HepG2 (cell line): ENCODE measurements at regions not wholly inside any gene's neighbourhood (a gene's known extent, or its start where the extent isn't known, plus 50 kb on each side); places are given as distances from the start of the nearest gene placed in this dataset.
A peak's percentile ranks its signal among the peaks of the same experiment; 100 is the strongest.

ENCODE experiments used
- CENPX ChIP-seq: sonication (generic); formaldehyde crosslinking; IDR thresholded peaks from 2 replicates; pipeline ENCODE4 v1.9.0; 2021; ENCODE audit warnings: mild to moderate bottlenecking, missing genetic modification reagents, moderate library complexity
- CTCF ChIP-seq: sonication (generic); formaldehyde crosslinking; IDR thresholded peaks from 2 replicates; pipeline ENCODE4 v1.5.0; 2020; ENCODE audit warnings: mild to moderate bottlenecking, missing genetic modification reagents, moderate library complexity
- EP300 ChIP-seq, 3 experiments: sonication (generic) in 1 of 3; formaldehyde crosslinking in 1 of 3; IDR thresholded peaks; 2 replicates each; pipeline versions ENCODE4 v1.5.1 to v1.6.1; 2011 to 2020; ENCODE audit warnings: low read depth in 2 of 3, low read length in 2 of 3, borderline replicate concordance in 1 of 3, improper control_type of control experiment in 1 of 3, mild to moderate bottlenecking in 1 of 3, missing genetic modification reagents in 1 of 3, moderate library complexity in 1 of 3
- HMG20B ChIP-seq: conservative IDR thresholded peaks from 2 replicates; pipeline ENCODE4 v1.6.1; 2016; ENCODE audit warnings: missing genetic modification reagents, missing compliant biosample characterization
- KLF13 ChIP-seq: sonication (generic); formaldehyde crosslinking; IDR thresholded peaks from 2 replicates; pipeline ENCODE4 v1.4.0; 2020; ENCODE audit warnings: mild to moderate bottlenecking, missing genetic modification reagents
- MAFK ChIP-seq, 2 experiments: IDR thresholded peaks in 1 of 2; conservative IDR thresholded peaks in 1 of 2; 2 replicates each; pipeline ENCODE4 v1.6.1; 2011; ENCODE audit warnings: improper control_type of control experiment in 2 of 2, low read length in 2 of 2
- MTA3 ChIP-seq: sonication (generic); formaldehyde crosslinking; IDR thresholded peaks from 2 replicates; pipeline ENCODE4 v1.4.0; 2020; ENCODE audit warnings: missing genetic modification reagents
- RBM39 ChIP-seq: fragments of 200-400 bp; formaldehyde crosslinking; IDR thresholded peaks from one replicate; pipeline ENCODE4 v1.6.1; 2018; ENCODE audit warnings: antibody characterized with exemption, mild to moderate bottlenecking, low read depth, low read length; ENCODE audit not compliant: poor library complexity, severe bottlenecking
- REXO4 ChIP-seq: sonication (generic); formaldehyde crosslinking; IDR thresholded peaks from 2 replicates; pipeline ENCODE4 v1.8.0; 2022; ENCODE audit warnings: missing genetic modification reagents, mild to moderate bottlenecking, borderline replicate concordance
- RXRB ChIP-seq: IDR thresholded peaks from 2 replicates; pipeline ENCODE4 v1.6.1; 2016; ENCODE audit warnings: borderline replicate concordance, missing genetic modification reagents, missing compliant biosample characterization
- SAP130 ChIP-seq: IDR thresholded peaks from 2 replicates; pipeline ENCODE4 v1.6.1; 2016; ENCODE audit warnings: low read depth
- SIX1 ChIP-seq: sonication (generic); formaldehyde crosslinking; IDR thresholded peaks from 2 replicates; pipeline ENCODE4 v1.4.0; 2020; ENCODE audit warnings: missing genetic modification reagents, borderline replicate concordance
- SKI ChIP-seq: fragments of 450-650 bp; IDR thresholded peaks from one replicate; pipeline ENCODE4 v1.6.1; 2018; ENCODE audit warnings: mild to moderate bottlenecking; ENCODE audit not compliant: partially characterized antibody
- SNAPC4 ChIP-seq: sonication (generic); formaldehyde crosslinking; IDR thresholded peaks from 2 replicates; pipeline ENCODE4 v1.4.0; 2020; ENCODE audit warnings: mild to moderate bottlenecking, missing genetic modification reagents
- ZNF160 ChIP-seq: sonication (generic); formaldehyde crosslinking; IDR thresholded peaks from 2 replicates; pipeline ENCODE4 v1.8.0; 2022; ENCODE audit warnings: mild to moderate bottlenecking, inconsistent platforms, missing genetic modification reagents
- ZNF17 ChIP-seq: sonication (generic); formaldehyde crosslinking; IDR thresholded peaks from 2 replicates; pipeline ENCODE4 v1.5.0; 2020; ENCODE audit warnings: mild to moderate bottlenecking, missing genetic modification reagents
- ZNF335 ChIP-seq: sonication (generic); formaldehyde crosslinking; IDR thresholded peaks from 2 replicates; pipeline ENCODE4 v1.4.0; 2020; ENCODE audit warnings: missing genetic modification reagents
- ZNF703 ChIP-seq: sonication (generic); formaldehyde crosslinking; IDR thresholded peaks from 2 replicates; pipeline ENCODE4 v1.5.1; 2020; ENCODE audit warnings: missing genetic modification reagents, mild to moderate bottlenecking, moderate library complexity, borderline replicate concordance
- TF ChIP-seq, protein P1 (sequence below): sonication (generic); formaldehyde crosslinking; IDR thresholded peaks from 2 replicates; pipeline ENCODE4 v1.9.0; 2021; ENCODE audit warnings: missing genetic modification reagents, borderline replicate concordance

DNA sequence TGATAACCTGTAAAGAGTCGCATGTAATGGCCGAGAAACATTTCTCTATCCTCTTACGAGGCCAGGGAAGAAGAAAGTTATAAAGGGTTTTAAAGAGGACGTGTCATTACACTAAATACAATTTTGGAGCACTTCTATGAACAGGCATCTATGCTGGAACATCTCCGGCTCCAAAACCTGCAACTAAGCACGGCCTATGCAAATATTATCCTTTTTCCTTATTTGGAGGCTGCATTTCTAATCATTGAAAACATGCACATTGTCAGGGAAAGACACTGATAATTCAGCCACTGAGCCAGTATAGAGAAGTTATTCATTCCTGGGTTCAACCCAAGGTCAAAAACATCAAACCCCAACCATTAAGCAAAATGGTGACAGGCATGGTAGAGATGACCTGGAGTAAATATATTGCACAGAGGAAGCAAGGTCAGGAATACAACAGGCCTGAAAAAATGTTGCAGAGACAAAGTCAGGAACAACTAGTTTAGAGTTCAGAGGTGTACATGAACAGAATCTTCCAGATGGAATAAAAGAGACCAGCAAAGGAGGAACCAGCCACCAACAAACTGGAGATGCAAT, 674.1 kb downstream of the NR2F1-AS1 start (continued):
- TF ChIP-seq CTCF (CRISPR knock-in tag): no peak
- no peak for TF ChIP-seq REXO4 (CRISPR knock-in tag)
- no peak for TF ChIP-seq CENPX
- TF ChIP-seq SKI: no peak
- TF ChIP-seq SIX1 (CRISPR knock-in tag): no peak; the same call in 1 of the 2 replicates
- no peak for TF ChIP-seq KLF13 (CRISPR knock-in tag)
- TF ChIP-seq ZNF17 (CRISPR knock-in tag): no peak
- TF ChIP-seq SNAPC4: no peak
- TF ChIP-seq RXRB (CRISPR knock-in tag): peak; percentile 81; the same call in 1 of the 2 replicates
- peak in 1 of 2 experiments; percentile 79; a peak in 2 of 4 replicates for TF ChIP-seq EP300 (IDR thresholded peaks at IDR 0.05; ENCODE audit: low read depth in 2 of 2, low read length in 2 of 2)
- TF ChIP-seq EP300 (CRISPR knock-in tag; IDR thresholded peaks at IDR 0.05; ENCODE audit: borderline replicate concordance): peak; percentile 53; the same call in 1 of the 2 replicates
- no peak for TF ChIP-seq ZNF703
- TF ChIP-seq MTA3: no peak
- TF ChIP-seq MAFK (conservative IDR thresholded peaks at IDR 0.05 in 1 of 2, IDR thresholded peaks at IDR 0.05 in 1 of 2; ENCODE audit: low read length in 2 of 2): no peak
- TF ChIP-seq, protein P1, sequence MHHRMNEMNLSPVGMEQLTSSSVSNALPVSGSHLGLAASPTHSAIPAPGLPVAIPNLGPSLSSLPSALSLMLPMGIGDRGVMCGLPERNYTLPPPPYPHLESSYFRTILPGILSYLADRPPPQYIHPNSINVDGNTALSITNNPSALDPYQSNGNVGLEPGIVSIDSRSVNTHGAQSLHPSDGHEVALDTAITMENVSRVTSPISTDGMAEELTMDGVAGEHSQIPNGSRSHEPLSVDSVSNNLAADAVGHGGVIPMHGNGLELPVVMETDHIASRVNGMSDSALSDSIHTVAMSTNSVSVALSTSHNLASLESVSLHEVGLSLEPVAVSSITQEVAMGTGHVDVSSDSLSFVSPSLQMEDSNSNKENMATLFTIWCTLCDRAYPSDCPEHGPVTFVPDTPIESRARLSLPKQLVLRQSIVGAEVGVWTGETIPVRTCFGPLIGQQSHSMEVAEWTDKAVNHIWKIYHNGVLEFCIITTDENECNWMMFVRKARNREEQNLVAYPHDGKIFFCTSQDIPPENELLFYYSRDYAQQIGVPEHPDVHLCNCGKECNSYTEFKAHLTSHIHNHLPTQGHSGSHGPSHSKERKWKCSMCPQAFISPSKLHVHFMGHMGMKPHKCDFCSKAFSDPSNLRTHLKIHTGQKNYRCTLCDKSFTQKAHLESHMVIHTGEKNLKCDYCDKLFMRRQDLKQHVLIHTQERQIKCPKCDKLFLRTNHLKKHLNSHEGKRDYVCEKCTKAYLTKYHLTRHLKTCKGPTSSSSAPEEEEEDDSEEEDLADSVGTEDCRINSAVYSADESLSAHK (CRISPR knock-in tag): no peak
- no peak for TF ChIP-seq HMG20B (CRISPR knock-in tag)
- no peak for TF ChIP-seq ZNF160 (CRISPR knock-in tag)
- peak; percentile 49; the same call in 1 of the 2 replicates for TF ChIP-seq SAP130
- TF ChIP-seq RBM39: no peak
- TF ChIP-seq ZNF335 (CRISPR knock-in tag): no peak
